ENCODE measurements at regions not wholly inside any gene's neighbourhood (a gene's known extent, or its start where the extent isn't known, plus 50 kb on each side); places are given as distances from the start of the nearest gene placed in this dataset.

- H3K27ac ChIP-seq: no peak overlapping the region
- H3K27me3 ChIP-seq: no peaks in the 10 kb centered on the region
- H3K4me1 ChIP-seq: peaks cover 0 to 36% of the 10 kb centered on the region in 2 donors
- no peak overlapping the region for H3K4me3 ChIP-seq
- DNase-seq (ENCODE audit: low spot score): no peak
- TF ChIP-seq CTCF (IDR thresholded peaks at IDR 0.05): no peak
- H3K9me3 ChIP-seq: no peaks in the 10 kb centered on the region
- H3K36me3 ChIP-seq: no peaks in the 10 kb centered on the region
Measured at GRCh38 chr2:8513601-8514273, 168.1 kb upstream of the ID2 start.

GRCh38 chr2:8514274-8514662 is 167.6 kb upstream of the ID2 start:
- Histone ChIP-seq H3K27ac (peak overlapping the region in 1 of 2 donors; percentile 46), H3K4me1 (peaks cover 0 to 36% of the 10 kb centered on the region in 2 donors), H3K36me3 (no peaks in the 10 kb centered on the region), H3K4me3 (no peak overlapping the region), H3K27me3 (no peaks in the 10 kb centered on the region), H3K9me3 (no peaks in the 10 kb centered on the region)
- DNase-seq (ENCODE audit: low spot score): no peak
- no peak for TF ChIP-seq CTCF (IDR thresholded peaks at IDR 0.05)

GRCh38 chr2:8514796-8515758 is 166.8 kb upstream of the ID2 start:
- Histone ChIP-seq H3K9me3 (no peaks in the 10 kb centered on the region), H3K4me3 (no peak overlapping the region), H3K27me3 (no peaks in the 10 kb centered on the region), H3K4me1 (peaks cover 0 to 36% of the 10 kb centered on the region in 2 donors), H3K36me3 (no peaks in the 10 kb centered on the region), H3K27ac (peak overlapping the region in 1 of 2 donors; percentile 48)
- TF ChIP-seq CTCF (IDR thresholded peaks at IDR 0.05): no peak
- DNase-seq (ENCODE audit: low spot score): no peak

GRCh38 chr2:8515864-8516533 is 165.9 kb upstream of the ID2 start:
- Histone ChIP-seq H3K4me3 (no peak overlapping the region), H3K36me3 (no peaks in the 10 kb centered on the region), H3K4me1 (peaks cover 0 to 30% of the 10 kb centered on the region in 2 donors), H3K9me3 (no peaks in the 10 kb centered on the region), H3K27ac (peak overlapping the region in 1 of 2 donors; percentile 48), H3K27me3 (no peaks in the 10 kb centered on the region)
- TF ChIP-seq CTCF (IDR thresholded peaks at IDR 0.05): peak in 1 of 2 donors; percentile 19
- DNase-seq (ENCODE audit: low spot score): no peak

GRCh38 chr2:8517850-8518498 is 163.9 kb upstream of the ID2 start:
- no peaks in the 10 kb centered on the region for H3K36me3 ChIP-seq
- H3K4me3 ChIP-seq: no peak overlapping the region
- H3K4me1 ChIP-seq: peaks cover 0 to 18% of the 10 kb centered on the region in 2 donors
- no peak for DNase-seq (ENCODE audit: low spot score)
- no peak overlapping the region for H3K27ac ChIP-seq
- no peaks in the 10 kb centered on the region for H3K27me3 ChIP-seq
- TF ChIP-seq CTCF (IDR thresholded peaks at IDR 0.05): no peak
- no peaks in the 10 kb centered on the region for H3K9me3 ChIP-seq

Measured in right atrium auricular region (tissue), 2 donors.